ENCODE measurements at regions not wholly inside any gene's neighbourhood (a gene's known extent, or its start where the extent isn't known, plus 50 kb on each side); places are given as distances from the start of the nearest gene placed in this dataset.

- no peak for TF ChIP-seq CREB5 (CRISPR knock-in tag; IDR thresholded peaks at IDR 0.05; ENCODE audit: low read depth)
- TF ChIP-seq ZNF8 (CRISPR knock-in tag; IDR thresholded peaks at IDR 0.05): no peak
- no peak for TF ChIP-seq ARNTL (CRISPR knock-in tag; IDR thresholded peaks at IDR 0.05; ENCODE audit: borderline replicate concordance, low read depth)
- TF ChIP-seq BACH2 (CRISPR knock-in tag; IDR thresholded peaks at IDR 0.05; ENCODE audit: borderline replicate concordance): no peak
- no peak for TF ChIP-seq ZFP3 (CRISPR knock-in tag; IDR thresholded peaks at IDR 0.05)
- TF ChIP-seq SNAI2 (CRISPR knock-in tag; IDR thresholded peaks at IDR 0.05): no peak
- TF ChIP-seq OSR1 (CRISPR knock-in tag; IDR thresholded peaks at IDR 0.05): no peak
These were observed 63.6 kb upstream of the SYNCRIP start for GRCh38 chr6:85706272-85706671.

GRCh38 chr6:85705220-85705619 lies 62.5 kb upstream of the SYNCRIP start:
- TF ChIP-seq CREB5 (CRISPR knock-in tag; IDR thresholded peaks at IDR 0.05; ENCODE audit: low read depth) (no peak), ZFP3 (CRISPR knock-in tag; IDR thresholded peaks at IDR 0.05) (no peak), TCF4 (CRISPR knock-in tag; IDR thresholded peaks at IDR 0.05; ENCODE audit: borderline replicate concordance) (no peak), TSHZ2 (CRISPR knock-in tag; IDR thresholded peaks at IDR 0.05) (no peak), ISL1 (CRISPR knock-in tag; IDR thresholded peaks at IDR 0.05) (no peak), CSRNP3 (CRISPR knock-in tag; IDR thresholded peaks at IDR 0.05) (no peak), ZC3H10 (CRISPR knock-in tag; IDR thresholded peaks at IDR 0.05) (no peak)

More at GRCh38 chr6:85706272-85706671, 63.6 kb upstream of the SYNCRIP start:
- no peak for ATAC-seq

GRCh38 chr6:85703406-85703805 lies 60.7 kb upstream of the SYNCRIP start:
- no peak for ATAC-seq
- TF ChIP-seq PATZ1 (CRISPR knock-in tag; IDR thresholded peaks at IDR 0.05; ENCODE audit: borderline replicate concordance) (no peak), CREB5 (CRISPR knock-in tag; IDR thresholded peaks at IDR 0.05; ENCODE audit: low read depth) (no peak), SNAI2 (CRISPR knock-in tag; IDR thresholded peaks at IDR 0.05) (no peak), TSHZ2 (CRISPR knock-in tag; IDR thresholded peaks at IDR 0.05) (no peak), GLIS3 (CRISPR knock-in tag; IDR thresholded peaks at IDR 0.05) (no peak), ISL1 (CRISPR knock-in tag; IDR thresholded peaks at IDR 0.05) (no peak), ARNTL (CRISPR knock-in tag; IDR thresholded peaks at IDR 0.05; ENCODE audit: borderline replicate concordance, low read depth) (no peak), OSR1 (CRISPR knock-in tag; IDR thresholded peaks at IDR 0.05) (no peak), RARB (CRISPR knock-in tag; IDR thresholded peaks at IDR 0.05) (no peak), ZFP3 (CRISPR knock-in tag; IDR thresholded peaks at IDR 0.05) (no peak), ZC3H10 (CRISPR knock-in tag; IDR thresholded peaks at IDR 0.05) (no peak), TCF4 (CRISPR knock-in tag; IDR thresholded peaks at IDR 0.05; ENCODE audit: borderline replicate concordance) (no peak), ZNF565 (CRISPR knock-in tag; conservative IDR thresholded peaks at IDR 0.05; ENCODE audit: low read depth) (no peak), BACH2 (CRISPR knock-in tag; IDR thresholded peaks at IDR 0.05; ENCODE audit: borderline replicate concordance) (no peak)

More at GRCh38 chr6:85705220-85705619, 62.5 kb upstream of the SYNCRIP start:
- ATAC-seq: no peak

Measured in SK-N-SH treated with all-trans-retinoic acid at 6 μM for 48 hours (cell line).